LoVo (cell line): ENCODE measurements at regions not wholly inside any gene's neighbourhood (a gene's known extent, or its start where the extent isn't known, plus 50 kb on each side); places are given as distances from the start of the nearest gene placed in this dataset.

ENCODE experiments used
- DNase-seq: peaks from one replicate; pipeline ENCODE4 v3.0.0-alpha.2; 2016; ENCODE audit warnings: low spot score

DNA sequence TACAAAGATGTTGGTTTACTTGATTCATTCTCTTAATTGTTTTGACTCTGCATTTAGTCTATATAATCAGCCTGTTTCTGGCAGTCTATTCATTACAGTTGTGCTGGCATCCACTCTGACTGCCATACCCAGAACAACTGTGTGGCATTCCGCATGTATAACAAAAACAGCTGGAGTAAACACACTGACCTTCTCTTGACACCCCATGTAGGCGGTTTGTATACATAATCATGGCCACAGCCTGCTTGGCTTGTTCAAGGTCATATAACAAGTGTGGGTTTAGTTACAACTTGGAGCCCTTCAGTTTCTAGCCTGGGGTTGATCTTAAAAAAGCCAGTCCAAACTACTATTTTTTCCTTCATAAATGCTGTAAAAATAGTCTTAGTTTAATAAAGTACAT, 70.9 kb downstream of the MBL2 start:
- no peak for DNase-seq

DNA sequence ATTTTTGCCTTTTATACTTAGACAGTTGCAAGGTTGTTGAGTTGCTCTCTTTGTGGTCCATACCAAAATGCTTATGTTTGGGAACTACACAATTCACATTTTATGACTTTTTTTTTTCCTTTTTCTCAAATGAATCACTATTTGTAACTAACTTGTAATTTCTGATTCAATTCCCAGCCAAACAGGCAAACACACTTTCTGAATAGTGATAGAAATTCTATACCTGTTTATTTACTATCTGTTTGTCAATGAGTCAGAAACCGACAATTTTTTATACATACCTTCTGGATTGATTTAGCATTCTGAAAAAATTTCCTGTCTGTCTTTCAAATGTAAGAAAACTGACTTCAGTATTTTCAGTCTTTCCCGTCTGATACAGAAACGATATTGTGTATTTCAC, 69.1 kb downstream of the MBL2 start:
- DNase-seq: no peak

GRCh38 chr10:52703898-52704297, 68.7 kb downstream of the MBL2 start:
- no peak for DNase-seq

DNA sequence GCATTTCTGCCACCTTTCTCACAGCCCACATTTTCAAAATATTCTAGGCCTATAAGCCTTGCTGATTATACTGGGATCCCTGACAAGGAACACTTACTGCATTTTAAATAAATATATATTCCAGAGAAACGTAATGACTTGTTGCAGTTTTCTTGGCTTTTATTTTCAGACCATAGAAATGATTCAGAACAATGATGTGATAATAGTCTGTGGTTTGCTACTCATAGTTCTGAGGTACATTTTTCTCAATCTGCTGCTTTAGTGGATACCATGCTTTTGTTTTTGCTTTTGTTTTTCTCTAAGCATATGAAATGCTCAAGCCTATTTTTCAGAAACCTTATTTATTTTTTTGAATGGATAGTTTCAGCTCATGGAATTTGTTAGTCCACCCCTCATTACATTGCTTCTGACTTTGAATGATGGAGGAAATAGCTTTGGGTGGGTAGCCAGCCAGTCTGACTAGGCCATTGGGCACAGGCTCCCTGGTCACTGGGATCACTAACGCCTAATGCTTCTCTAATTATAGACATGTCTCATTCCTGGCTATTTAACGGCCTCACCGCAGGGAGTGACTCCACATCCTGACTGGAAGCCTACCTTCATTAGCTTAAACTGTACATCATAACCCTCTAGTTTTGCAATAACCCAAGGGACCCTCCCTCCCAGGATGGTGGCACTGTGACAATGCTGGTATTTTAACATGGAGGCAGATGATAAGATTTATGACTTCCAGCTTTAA, 66.1 kb downstream of the MBL2 start:
- no peak for DNase-seq
